Mesenchymal stem cell (in vitro differentiated cells and primary cell): ENCODE measurements at regions not wholly inside any gene's neighbourhood (a gene's known extent, or its start where the extent isn't known, plus 50 kb on each side); places are given as distances from the start of the nearest gene placed in this dataset.
"Not testable (repeated sequence)": the region's sequence is repeated elsewhere in the genome, so short reads cannot be mapped to it uniquely, and the experiment has no call there.

Source experiments
- DNase-seq: peaks from one replicate; pipeline ENCODE4 v3.0.0-alpha.2; 2013
- H2AFZ ChIP-seq: one replicate; pipeline ENCODE4 v1.6.1; 2013; ENCODE audit warnings: low read depth, mild to moderate bottlenecking, control low read depth, inconsistent platforms, low read length, moderate library complexity
- H2AK5ac ChIP-seq: 2 replicates; pipeline ENCODE4 v1.6.1; 2013; ENCODE audit warnings: low read length, moderate library complexity, mild to moderate bottlenecking, inconsistent platforms; ENCODE audit not compliant: severe bottlenecking
- H2BK120ac ChIP-seq: one replicate; pipeline ENCODE4 v1.6.1; 2013; ENCODE audit warnings: low read depth, mild to moderate bottlenecking, inconsistent platforms, low read length, moderate library complexity
- H2BK12ac ChIP-seq, 2 experiments: one replicate each; pipeline ENCODE4 v1.6.1; 2013; ENCODE audit warnings: inconsistent platforms in 2 of 2, low read length in 2 of 2, mild to moderate bottlenecking in 2 of 2, moderate library complexity in 2 of 2, control low read depth in 1 of 2
- H2BK15ac ChIP-seq: one replicate; pipeline ENCODE4 v1.6.1; 2013; ENCODE audit warnings: mild to moderate bottlenecking, low read depth, inconsistent platforms; ENCODE audit not compliant: poor library complexity, severe bottlenecking
- H2BK5ac ChIP-seq: 2 replicates; pipeline ENCODE4 v1.6.1; 2013; ENCODE audit warnings: low read depth, mild to moderate bottlenecking, low read length, control low read depth, inconsistent platforms; ENCODE audit not compliant: poor library complexity, severe bottlenecking
- H3K14ac ChIP-seq, 2 experiments: one replicate each; pipeline ENCODE4 v1.6.1; 2013; ENCODE audit warnings: inconsistent platforms in 2 of 2, low read length in 2 of 2, control low read depth in 1 of 2, mild to moderate bottlenecking in 1 of 2, moderate library complexity in 1 of 2
- H3K18ac ChIP-seq, 2 experiments: one replicate each; pipeline ENCODE4 v1.6.1; 2013; ENCODE audit warnings: inconsistent platforms in 2 of 2, low read length in 2 of 2, control low read depth in 1 of 2, low read depth in 1 of 2, mild to moderate bottlenecking in 1 of 2
- H3K23ac ChIP-seq, 2 experiments: one replicate each; pipeline ENCODE4 v1.6.1; 2013; ENCODE audit warnings: inconsistent platforms in 2 of 2, low read length in 2 of 2, mild to moderate bottlenecking in 2 of 2, moderate library complexity in 2 of 2, control low read depth in 1 of 2
- H3K27ac ChIP-seq: 2 replicates; pipeline ENCODE4 v1.5.1; 2013; ENCODE audit warnings: mild to moderate bottlenecking, moderate library complexity, low read length, control low read depth, inconsistent platforms; ENCODE audit not compliant: poor library complexity, severe bottlenecking
- H3K27me3 ChIP-seq, 2 experiments: 2 replicates each; pipeline versions ENCODE4 v1.6.1 to v1.7.0; 2013; ENCODE audit warnings: low read length in 2 of 2, mild to moderate bottlenecking in 2 of 2, moderate library complexity in 2 of 2, control low read depth in 1 of 2, inconsistent platforms in 1 of 2; ENCODE audit not compliant: control insufficient read depth in 1 of 2, insufficient read depth in 1 of 2
- H3K36me3 ChIP-seq, 2 experiments: 2 replicates each; pipeline versions ENCODE4 v1.6.1 to v1.7.0; 2013; ENCODE audit warnings: low read length in 2 of 2, control low read depth in 1 of 2, inconsistent platforms in 1 of 2, low read depth in 1 of 2, mild to moderate bottlenecking in 1 of 2; ENCODE audit not compliant: insufficient read depth in 2 of 2, control insufficient read depth in 1 of 2
- H3K4ac ChIP-seq, 2 experiments: one replicate each; pipeline ENCODE4 v1.6.1; 2013; ENCODE audit warnings: inconsistent platforms in 2 of 2, low read length in 2 of 2, mild to moderate bottlenecking in 2 of 2, moderate library complexity in 2 of 2, control low read depth in 1 of 2, low read depth in 1 of 2
- H3K4me1 ChIP-seq: 2 replicates; pipeline ENCODE4 v1.6.1; 2013; ENCODE audit warnings: low read depth, low read length, control low read depth; ENCODE audit not compliant: control insufficient read depth, insufficient read depth
- H3K4me2 ChIP-seq: 2 replicates; pipeline ENCODE4 v1.6.1; 2013; ENCODE audit warnings: low read length, mild to moderate bottlenecking, inconsistent platforms; ENCODE audit not compliant: poor library complexity, severe bottlenecking
- H3K4me3 ChIP-seq, 2 experiments: 2 replicates each; pipeline versions ENCODE4 v1.5.1 to v1.7.0; 2013; ENCODE audit warnings: low read length in 2 of 2, mild to moderate bottlenecking in 2 of 2, control low read depth in 1 of 2, low read depth in 1 of 2; ENCODE audit not compliant: insufficient read depth in 1 of 2
- H3K79me1 ChIP-seq: replicated peaks from 2 replicates; pipeline ENCODE4 v1.6.1; 2013; ENCODE audit warnings: mild to moderate bottlenecking, control low read depth, low read length, inconsistent platforms; ENCODE audit not compliant: poor library complexity, severe bottlenecking
- H3K9ac ChIP-seq: 2 replicates; pipeline ENCODE4 v1.7.0; 2013; ENCODE audit warnings: mild to moderate bottlenecking, low read length, moderate library complexity
- H3K9me3 ChIP-seq: 2 replicates; pipeline ENCODE4 v1.7.0; 2013; ENCODE audit warnings: mild to moderate bottlenecking, low read length; ENCODE audit not compliant: control insufficient read depth
- H4K8ac ChIP-seq: one replicate; pipeline ENCODE4 v1.6.1; 2013; ENCODE audit warnings: inconsistent platforms, mild to moderate bottlenecking, low read length, moderate library complexity
- H4K91ac ChIP-seq: one replicate; pipeline ENCODE4 v1.6.1; 2013; ENCODE audit warnings: mild to moderate bottlenecking, low read length, inconsistent platforms
- WGBS: methylation state at CpG from one replicate; pipeline ENCODE4 v1.1.7; 2013; ENCODE audit warnings: mixed read lengths; 5-methylcytosine and 5-hydroxymethylcytosine counted together

DNA sequence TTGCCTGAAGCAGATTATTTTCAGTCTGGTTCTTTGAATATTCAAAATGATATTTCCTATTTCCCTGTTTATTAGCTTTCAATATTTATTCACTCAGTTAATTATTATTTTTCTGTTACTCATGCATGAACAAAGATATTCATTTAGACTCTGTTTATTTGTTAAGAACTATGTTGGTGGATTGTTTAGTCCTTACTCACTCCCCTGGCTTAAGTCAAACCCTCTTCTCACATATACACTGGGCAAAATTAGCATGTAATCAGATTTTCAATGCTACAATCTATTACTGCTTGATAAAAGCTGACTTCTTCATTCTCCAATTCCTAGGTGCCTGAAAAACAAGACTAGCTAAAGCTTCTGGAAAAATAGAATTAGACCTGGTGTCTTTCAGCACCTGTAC lies 335.8 kb downstream of the FAT4 start:
- no peak overlapping the region for H4K91ac ChIP-seq
- no peak overlapping the region for H2BK12ac ChIP-seq
- H3K14ac ChIP-seq = no peak overlapping the region
- no peaks in the 10 kb centered on the region for H3K9me3 ChIP-seq
- no peak for DNase-seq
- H2AK5ac ChIP-seq = no peak overlapping the region
- H2BK15ac ChIP-seq = no peak overlapping the region
- H3K27me3 ChIP-seq = no peaks in the 10 kb centered on the region
- no peak overlapping the region for H2BK5ac ChIP-seq
- H3K4ac ChIP-seq = no peak overlapping the region
- no peak overlapping the region for H3K18ac ChIP-seq
- H3K23ac ChIP-seq = no peak overlapping the region
- H3K4me1 ChIP-seq = no peaks in the 10 kb centered on the region
- H3K4me2 ChIP-seq = no peak overlapping the region
- no peak overlapping the region for H4K8ac ChIP-seq
- no peak overlapping the region for H2BK120ac ChIP-seq
- H3K4me3 ChIP-seq = no peak overlapping the region
- H3K79me1 ChIP-seq = no peaks in the 10 kb centered on the region
- no peaks in the 10 kb centered on the region for H3K36me3 ChIP-seq
- no peak overlapping the region for H3K9ac ChIP-seq
- no peak overlapping the region for H2AFZ ChIP-seq
- no peak overlapping the region for H3K27ac ChIP-seq

DNA sequence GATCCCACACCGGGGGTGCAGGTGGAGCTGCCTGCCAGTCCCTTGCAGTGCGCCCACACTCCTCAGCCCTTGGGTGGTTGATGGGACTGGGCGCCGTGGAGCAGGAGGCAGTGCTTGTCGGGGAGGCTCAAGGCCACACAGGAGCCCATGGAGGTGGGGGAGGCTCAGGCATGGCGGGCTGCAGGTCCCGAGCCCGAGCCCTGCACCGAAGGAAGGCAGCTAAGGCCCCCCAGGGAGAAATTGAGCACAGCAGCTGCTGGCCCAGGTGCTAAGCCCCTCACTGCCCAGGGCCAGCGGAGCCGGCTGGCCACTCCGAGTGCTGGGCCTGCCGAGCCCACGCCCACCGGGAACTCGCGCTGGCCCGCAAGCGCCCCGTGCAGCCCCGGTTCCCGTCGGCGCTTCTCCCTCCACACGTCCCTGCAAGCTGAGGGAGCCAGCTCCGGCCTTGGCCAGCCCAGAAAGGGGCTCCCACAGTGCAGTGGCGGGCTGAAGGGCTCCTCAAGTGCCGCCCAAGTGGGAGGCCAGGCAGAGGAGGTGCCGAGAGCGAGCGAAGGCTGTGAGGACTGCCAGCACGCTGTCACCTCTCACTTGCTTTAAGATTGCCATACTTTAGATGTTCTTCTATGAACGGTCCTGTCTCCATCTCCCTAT lies 337.1 kb downstream of the FAT4 start:
- not testable (repeated sequence) for H2AFZ ChIP-seq, H3K4me3 ChIP-seq, H2BK5ac ChIP-seq, H3K9ac ChIP-seq, H3K4me2 ChIP-seq, H3K14ac ChIP-seq, H3K18ac ChIP-seq, H3K9me3 ChIP-seq, H3K4me1 ChIP-seq, H2BK15ac ChIP-seq, H3K27me3 ChIP-seq, H4K8ac ChIP-seq, H3K4ac ChIP-seq, H3K23ac ChIP-seq, H4K91ac ChIP-seq, H3K36me3 ChIP-seq, DNase-seq, H2BK12ac ChIP-seq, H2BK120ac ChIP-seq, H3K79me1 ChIP-seq, H3K27ac ChIP-seq, H2AK5ac ChIP-seq
- WGBS = 99% methylated on average over 28 of the region's 33 CpGs

DNA sequence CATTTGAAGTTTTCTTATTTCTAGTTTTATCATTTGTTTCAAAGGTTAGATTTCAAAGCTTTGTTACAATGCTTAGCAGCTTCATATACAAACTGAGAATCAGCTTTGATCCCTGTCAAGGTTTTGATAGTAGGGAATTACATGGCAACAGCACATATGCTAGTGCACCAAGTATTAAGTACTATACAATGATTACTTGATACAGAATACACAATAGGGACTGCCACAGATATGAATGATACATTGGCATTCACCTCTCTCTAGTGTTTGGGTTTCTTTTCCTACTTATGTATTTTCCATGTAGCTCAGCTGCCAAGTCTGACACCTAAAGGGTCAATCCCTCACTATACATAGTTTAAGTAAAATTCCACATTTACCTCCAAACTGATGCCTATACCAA lies 344.0 kb downstream of the FAT4 start:
- Histone ChIP-seq H2BK12ac (no peak overlapping the region), H3K14ac (no peak overlapping the region), H3K36me3 (no peaks in the 10 kb centered on the region), H3K23ac (no peak overlapping the region), H3K4ac (no peak overlapping the region), H2AK5ac (no peak overlapping the region), H2BK5ac (no peak overlapping the region), H3K4me1 (no peaks in the 10 kb centered on the region), H3K9me3 (no peaks in the 10 kb centered on the region), H3K27ac (no peak overlapping the region), H4K8ac (no peak overlapping the region), H3K18ac (no peak overlapping the region), H3K27me3 (no peaks in the 10 kb centered on the region), H2AFZ (no peak overlapping the region), H4K91ac (no peak overlapping the region), H3K4me3 (no peak overlapping the region), H3K4me2 (no peak overlapping the region), H2BK120ac (no peak overlapping the region), H3K9ac (no peak overlapping the region), H2BK15ac (no peak overlapping the region), H3K79me1 (no peaks in the 10 kb centered on the region)
- no peak for DNase-seq

DNA sequence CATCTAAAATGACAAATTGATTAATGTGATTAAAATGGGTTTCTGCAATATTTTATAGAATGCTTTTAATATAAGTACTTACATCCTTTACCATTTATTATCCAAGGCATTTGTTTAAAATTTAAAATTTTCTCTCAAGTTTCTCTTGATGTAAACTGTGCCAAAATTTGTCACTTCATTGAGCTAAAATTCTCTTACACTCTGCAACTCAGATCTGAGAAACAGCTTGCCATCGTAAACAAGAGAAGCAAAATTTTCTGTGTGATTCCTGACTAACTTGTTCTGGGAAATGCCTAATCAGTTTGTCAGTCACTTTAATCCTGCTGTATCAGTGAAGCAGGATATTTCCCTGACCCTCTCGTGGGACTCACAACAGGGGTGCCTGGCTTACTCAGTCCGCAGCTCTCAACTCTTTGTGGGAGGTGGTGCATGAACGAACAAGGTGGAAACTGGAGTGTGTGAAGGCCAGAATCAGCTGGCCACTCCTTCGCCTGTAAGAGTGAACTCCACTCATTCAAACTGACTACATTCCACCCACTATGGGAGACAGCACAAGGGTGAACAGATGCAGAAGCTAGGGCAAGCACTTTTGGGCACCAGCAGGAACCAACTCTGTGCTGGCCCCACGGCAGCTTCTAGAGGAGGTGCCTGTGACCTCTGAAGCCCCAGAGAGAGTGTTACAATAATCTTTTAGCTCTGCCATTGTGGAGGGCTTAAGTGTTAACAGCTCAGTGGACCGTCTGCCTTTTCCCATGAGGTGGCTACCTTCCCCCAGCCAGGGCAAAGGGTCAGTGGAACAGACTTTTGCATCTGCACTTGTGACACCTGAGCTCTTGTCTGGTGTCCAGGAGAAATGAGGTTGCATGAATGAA lies 349.4 kb downstream of the FAT4 start:
- no peak overlapping the region for H2BK120ac ChIP-seq
- H4K8ac ChIP-seq = no peak overlapping the region
- no peaks in the 10 kb centered on the region for H3K36me3 ChIP-seq
- no peak overlapping the region for H3K9ac ChIP-seq
- H4K91ac ChIP-seq = no peak overlapping the region
- H3K4me1 ChIP-seq = peaks cover 2% of the 10 kb centered on the region
- no peak overlapping the region for H2BK15ac ChIP-seq
- no peak overlapping the region for H3K4me3 ChIP-seq
- H3K4ac ChIP-seq = no peak overlapping the region
- H3K14ac ChIP-seq = no peak overlapping the region
- no peak overlapping the region for H2BK5ac ChIP-seq
- WGBS = 65% methylated on average over 7 of the region's 7 CpGs
- H2AFZ ChIP-seq = no peak overlapping the region
- no peaks in the 10 kb centered on the region for H3K27me3 ChIP-seq
- H2AK5ac ChIP-seq = peak overlapping the region; percentile 16
- DNase-seq = no peak
- no peak overlapping the region for H2BK12ac ChIP-seq
- no peak overlapping the region for H3K27ac ChIP-seq
- H3K18ac ChIP-seq = no peak overlapping the region
- H3K79me1 ChIP-seq = no peaks in the 10 kb centered on the region
- H3K4me2 ChIP-seq = no peak overlapping the region
- H3K23ac ChIP-seq = no peak overlapping the region
- no peaks in the 10 kb centered on the region for H3K9me3 ChIP-seq
